HG03280 (cell line): ENCODE measurements at regions not wholly inside any gene's neighbourhood (a gene's known extent, or its start where the extent isn't known, plus 50 kb on each side); places are given as distances from the start of the nearest gene placed in this dataset.

Source experiments
- ATAC-seq: cut with Tn5 transposase; IDR thresholded peaks from one replicate; pipeline ENCODE4 v1.9.1; 2021; ENCODE audit warnings: mild to moderate bottlenecking, moderate library complexity; ENCODE audit not compliant: unreplicated experiment

DNA sequence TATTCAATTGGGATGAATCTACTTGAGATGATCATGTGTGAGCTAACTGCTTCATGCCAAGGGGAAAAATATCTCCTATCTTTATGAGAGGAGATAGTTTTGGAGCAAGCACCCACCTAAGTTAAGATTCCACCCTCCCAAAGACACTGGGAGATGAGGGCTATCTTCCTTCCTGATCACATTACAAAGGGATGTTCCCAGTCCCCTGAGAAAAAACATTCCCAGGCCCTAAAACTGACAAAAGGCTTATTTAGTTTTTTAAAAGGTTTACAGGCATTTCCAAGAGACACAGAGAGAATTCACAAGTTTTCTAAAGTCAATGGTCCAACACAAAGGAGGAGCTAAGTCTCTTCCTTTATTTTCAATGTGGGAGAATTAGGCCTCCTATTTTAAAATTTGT, 401.5 kb downstream of the FBXO15 start:
- no peak for ATAC-seq

GRCh38 chr18:73742957-73743356, 404.7 kb downstream of the FBXO15 start:
- no peak for ATAC-seq

DNA sequence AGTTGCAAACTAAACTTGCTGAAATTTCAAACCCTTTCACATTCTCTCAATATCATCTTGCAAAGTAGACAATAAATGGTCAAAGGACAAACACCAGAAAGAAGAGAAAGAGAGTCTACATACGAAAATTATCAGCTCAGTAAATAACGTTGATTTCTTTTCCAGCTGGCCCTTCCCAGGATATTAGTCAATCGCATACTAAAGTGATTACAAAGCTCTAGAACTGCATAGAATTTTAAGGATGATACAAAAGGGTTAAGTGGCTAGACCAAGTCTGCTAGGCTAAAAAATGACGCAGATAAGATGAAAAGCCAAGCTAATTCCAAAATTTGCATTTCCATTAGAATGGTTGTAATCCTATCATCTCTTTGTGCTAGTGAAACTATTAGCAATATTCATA, 405.7 kb downstream of the FBXO15 start:
- ATAC-seq, result no peak

- no peak for ATAC-seq
Measured at GRCh38 chr18:73739098-73739497, 408.5 kb downstream of the FBXO15 start.

- no peak for ATAC-seq
Measured at GRCh38 chr18:73737990-73738389, 409.6 kb downstream of the FBXO15 start.

DNA sequence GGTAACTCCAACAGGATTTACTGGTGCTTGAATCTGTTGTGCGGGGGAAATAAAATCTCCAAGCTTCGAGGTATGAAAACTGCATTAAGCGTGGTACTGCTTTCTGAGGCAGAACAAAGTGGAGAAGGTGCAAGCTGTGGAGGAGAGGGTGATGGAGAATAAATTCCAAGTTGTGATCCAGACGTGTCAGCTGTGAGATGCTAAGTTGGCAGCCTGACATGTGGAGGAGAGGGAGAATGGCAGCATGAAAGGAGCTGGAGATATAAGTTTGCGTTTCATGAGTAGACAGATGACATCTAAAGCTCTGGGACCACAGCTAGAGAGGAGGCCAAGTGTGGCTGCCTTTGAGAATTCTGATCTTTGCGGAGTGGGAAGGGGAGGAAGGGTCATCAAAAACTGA, 411.8 kb downstream of the FBXO15 start:
- ATAC-seq, result no peak

DNA sequence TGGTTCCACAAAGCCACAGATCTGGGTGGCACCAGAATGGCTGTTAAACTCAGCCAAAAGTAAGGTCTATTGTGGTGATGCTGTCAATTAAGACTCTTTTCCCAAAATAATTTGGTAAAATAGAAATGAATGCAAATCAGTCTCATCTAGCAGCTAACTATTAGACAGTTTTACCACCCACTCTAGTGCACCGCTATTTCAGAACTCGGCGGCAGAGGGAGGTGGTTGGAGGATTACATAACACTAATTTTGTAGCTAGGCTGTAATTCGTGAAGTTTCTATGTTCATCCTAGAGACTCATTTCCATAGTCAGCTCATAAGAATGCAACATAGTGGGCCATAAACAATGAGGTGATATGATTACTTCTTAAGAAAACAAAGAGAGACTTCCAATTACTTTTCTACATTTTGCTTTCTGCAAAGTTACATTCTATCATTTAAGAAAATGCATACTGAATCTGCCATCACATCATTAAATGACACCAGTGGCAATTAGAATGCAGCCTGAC, 413.8 kb downstream of the FBXO15 start:
- ATAC-seq, result no peak

GRCh38 chr18:73733376-73733775, 414.3 kb downstream of the FBXO15 start:
- no peak for ATAC-seq

DNA sequence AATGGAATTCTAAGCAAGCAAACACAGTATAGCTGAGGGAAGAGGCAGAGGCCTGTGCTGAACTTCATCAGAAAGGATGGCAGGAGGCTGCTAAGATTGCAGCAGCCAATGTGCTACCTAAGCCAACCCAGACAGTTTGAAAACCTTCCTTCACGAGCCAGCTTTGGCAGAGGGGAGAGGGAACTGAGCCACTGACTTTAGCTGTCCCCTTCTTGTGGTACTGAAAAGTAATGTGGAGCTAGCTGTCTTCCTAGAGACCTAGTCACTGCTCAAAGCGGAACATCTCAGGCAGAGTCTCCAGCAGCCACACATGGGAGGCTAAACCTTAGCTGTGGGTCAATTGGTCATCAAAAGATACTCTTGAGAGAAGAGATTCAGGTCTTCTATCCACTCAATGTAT, 419.0 kb downstream of the FBXO15 start:
- ATAC-seq, result no peak

DNA sequence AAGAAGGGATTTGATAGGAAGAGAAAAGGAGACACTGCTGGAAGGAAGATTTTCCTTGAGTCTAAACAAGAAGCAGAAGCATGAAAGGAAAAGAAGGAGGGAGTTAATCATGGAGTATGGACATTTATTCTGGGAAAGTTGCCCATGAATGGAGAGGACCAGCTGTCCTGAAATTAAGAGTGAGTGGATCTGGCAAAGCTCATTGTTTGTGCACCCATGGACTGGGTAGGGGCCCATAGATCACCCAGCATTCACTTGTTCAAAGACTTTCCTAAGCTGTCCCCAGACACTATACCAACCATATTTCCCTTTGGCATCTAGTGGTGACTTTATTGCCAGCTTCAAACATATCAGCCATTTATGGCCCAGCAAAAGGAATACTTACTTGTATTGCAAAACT, 422.7 kb downstream of the FBXO15 start:
- ATAC-seq, result no peak

DNA sequence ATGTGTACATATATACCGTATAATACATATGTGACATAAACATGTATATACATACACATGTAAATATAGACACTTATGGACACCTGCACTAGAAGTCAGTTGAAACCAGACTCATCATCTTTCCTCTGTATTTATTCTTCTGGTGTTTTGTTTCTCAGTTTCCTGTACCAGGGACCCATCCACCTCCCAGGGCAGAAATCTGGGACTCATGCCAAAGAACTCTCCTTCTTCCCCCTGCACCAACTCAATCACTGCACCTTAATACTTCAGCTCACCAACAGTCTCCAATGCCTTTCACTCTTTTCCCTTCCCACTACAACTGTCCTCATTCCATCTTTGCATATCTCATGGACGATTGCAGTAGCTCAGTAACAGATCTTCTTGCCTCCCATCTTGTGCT, 428.0 kb downstream of the FBXO15 start:
- no peak for ATAC-seq

GRCh38 chr18:73717570-73717969, 430.1 kb downstream of the FBXO15 start:
- no peak for ATAC-seq

DNA sequence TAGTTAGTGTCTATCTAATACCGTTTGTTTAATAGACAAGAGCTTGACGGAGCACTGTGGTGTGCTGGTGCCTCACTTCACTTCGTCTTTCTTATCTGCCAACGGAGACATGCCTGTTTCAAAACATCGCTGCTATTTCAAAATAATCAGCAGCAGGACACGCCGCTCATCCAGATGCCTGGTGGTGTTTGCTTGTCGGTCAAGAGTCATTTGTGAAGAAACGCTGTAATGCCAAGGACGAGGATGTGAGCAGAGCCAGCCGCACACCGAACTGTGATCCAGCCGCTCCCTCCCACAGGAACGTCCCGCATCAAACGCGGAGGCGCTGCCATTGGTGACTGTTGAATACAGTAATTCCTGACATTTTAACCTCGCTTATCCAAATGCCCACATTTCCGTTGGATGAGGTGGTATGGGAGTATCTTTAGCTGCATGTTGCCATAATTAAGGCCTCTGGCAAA, 432.4 kb downstream of the FBXO15 start:
- ATAC-seq, result no peak

DNA sequence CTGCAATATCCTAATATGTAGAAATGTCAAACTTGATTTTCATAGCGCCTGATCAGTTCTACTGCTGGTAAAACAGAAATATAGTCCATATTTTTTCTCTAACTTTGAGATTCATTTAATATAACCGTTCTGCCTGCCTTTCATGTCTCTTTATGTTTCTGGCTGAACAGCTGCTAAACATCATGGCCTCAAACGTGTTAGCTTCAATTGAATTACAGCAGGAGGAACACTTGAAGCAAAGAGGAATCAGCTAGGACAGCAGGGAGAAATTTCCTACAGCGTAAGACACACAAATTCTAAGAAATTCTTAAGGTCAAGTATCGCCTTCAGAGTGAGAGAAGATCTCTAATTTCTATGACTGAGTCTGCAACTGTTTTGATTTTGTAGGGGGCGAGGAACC, 433.2 kb downstream of the FBXO15 start:
- no peak for ATAC-seq

DNA sequence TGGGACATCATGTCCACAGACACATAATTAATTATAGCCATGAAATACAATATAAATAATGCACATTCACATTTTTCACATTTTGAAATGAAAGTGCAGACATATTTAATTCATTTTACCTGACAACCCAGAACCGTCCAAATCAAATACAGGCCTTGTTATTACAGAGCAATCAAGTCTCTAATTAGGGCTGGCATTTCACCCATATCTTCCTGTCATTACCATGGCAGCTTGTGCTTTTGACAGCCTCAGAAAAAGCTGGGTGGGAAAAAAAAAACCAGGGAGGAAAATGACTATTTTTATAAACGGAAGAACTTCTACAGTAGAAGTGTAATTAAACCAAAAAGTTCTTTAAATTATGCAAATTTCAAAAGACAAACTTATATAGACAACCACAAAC, 436.4 kb downstream of the FBXO15 start:
- ATAC-seq, result no peak

DNA sequence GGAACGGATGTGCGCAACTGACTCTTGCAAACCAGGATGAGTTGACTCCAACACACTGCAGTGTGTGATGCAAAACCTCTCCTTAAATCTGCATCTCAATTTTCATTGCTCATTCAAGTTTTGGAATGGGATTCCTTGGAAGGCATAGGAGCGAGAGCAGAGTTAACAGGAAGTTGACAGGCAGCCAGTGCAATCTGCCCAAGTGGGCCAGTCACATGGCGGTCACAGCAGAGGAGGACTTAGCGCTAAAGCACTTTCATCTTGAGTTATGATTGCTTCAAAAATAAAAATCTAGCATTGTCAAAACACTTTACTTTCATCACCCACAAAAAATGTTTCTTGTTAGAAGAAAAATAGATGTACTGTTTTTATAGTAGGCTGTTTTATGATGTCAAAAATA, 439.0 kb downstream of the FBXO15 start:
- ATAC-seq, result no peak

- ATAC-seq, result no peak
Measured at GRCh38 chr18:73707035-73707434, 440.6 kb downstream of the FBXO15 start.

DNA sequence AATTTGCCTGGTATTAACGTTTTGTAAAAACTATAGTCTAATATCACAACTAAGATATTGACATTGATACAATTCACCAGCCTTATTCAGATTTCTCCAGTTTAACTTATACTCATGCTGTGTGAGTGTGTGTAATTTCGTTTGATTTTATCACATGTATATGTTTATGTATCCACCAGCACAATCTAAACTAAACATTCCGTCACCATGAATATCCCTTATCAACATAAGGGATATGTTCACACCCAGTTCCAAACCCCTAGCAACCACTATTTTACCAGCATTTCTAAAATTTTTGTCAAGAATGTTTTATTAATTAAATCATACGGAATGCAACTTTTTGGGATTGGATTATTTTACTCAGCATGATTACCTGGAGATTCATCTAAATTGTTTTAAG, 450.3 kb downstream of the FBXO15 start:
- ATAC-seq, result no peak

DNA sequence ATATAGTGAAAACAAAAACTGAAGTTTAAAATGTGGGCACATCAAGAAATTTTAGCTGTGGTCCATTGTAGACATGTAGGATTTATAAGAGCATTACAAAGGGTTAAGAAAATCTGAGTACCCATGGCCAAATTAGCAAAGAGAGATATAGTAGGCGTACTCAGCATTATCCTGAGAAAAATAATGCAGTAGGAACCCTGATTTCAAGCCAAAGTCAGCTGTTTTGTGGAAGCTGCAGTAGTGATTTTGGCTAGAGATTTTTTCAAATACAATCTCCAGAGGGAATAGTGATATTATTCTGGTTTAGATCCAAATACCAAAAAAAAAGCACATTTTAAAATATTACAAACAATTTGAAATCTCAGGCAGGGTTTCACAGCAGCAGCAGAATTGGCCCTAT, 450.9 kb downstream of the FBXO15 start:
- no peak for ATAC-seq

- no peak for ATAC-seq
Measured at GRCh38 chr18:73696171-73696570, 451.5 kb downstream of the FBXO15 start.

GRCh38 chr18:73693091-73693490, 454.5 kb downstream of the FBXO15 start:
- no peak for ATAC-seq

DNA sequence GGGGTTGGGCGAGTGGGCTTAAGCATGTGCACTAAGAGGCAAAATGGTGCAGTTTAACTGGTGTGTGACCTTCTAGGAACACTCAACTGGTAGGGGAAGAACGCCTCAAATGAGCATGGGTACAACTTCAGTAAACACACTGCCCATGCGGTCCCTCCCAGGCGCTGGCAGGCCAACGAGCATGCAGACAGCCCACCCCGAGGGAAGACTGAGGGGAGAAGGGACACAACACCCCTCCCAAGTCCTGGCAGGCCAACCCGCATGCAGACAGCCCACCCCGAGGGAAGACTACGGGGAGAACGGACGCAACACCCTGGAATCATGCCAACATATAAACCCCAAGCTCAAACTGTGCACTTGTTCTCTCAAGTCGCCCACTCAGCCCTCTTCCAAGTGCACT, 456.0 kb downstream of the FBXO15 start:
- ATAC-seq, result no peak

DNA sequence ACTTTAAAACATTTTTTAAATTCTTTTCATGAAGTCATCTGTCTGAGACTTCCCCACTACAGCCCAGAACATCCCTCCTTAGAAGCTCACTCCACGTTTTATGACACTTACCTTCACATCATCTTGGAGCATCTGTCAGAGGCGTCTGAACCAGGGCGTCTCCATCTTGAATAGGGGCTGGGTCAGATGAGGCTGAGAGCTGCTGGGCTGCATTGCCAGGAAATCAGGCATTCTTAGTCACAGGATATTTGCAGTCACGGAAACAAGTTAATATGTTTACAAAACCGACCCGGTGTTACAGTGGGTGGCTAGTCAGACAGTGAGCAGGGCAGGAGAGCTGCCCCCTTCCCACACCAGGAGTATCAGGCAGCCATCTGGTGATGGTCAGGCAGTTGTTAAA, 456.5 kb downstream of the FBXO15 start:
- ATAC-seq, result no peak

DNA sequence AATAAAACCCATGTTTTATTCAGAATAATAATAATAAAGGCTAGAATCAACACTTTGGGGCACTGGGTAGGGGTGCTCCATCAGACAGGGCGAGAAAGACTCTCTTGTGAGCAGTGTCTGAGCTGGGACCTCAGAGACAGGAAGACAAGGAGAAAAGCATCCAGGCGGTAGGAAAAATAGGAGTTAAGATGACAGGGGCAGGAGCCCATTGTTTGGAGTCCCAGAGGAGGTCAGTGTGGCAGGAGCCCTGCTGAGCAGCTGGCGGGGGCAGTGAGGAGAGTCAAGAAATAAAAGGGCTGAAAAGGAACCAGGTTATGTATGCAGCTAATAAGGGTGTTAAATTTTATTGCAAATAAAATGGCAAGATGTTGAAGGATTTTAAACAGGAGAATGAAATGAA, 457.4 kb downstream of the FBXO15 start:
- no peak for ATAC-seq
